GM19395 (cell line): ENCODE measurements at regions not wholly inside any gene's neighbourhood (a gene's known extent, or its start where the extent isn't known, plus 50 kb on each side); places are given as distances from the start of the nearest gene placed in this dataset.

Experiments used
- ATAC-seq: cut with Tn5 transposase; IDR thresholded peaks from one replicate; pipeline ENCODE4 v1.9.1; 2021; ENCODE audit warnings: mild to moderate bottlenecking, moderate library complexity; ENCODE audit not compliant: unreplicated experiment

DNA sequence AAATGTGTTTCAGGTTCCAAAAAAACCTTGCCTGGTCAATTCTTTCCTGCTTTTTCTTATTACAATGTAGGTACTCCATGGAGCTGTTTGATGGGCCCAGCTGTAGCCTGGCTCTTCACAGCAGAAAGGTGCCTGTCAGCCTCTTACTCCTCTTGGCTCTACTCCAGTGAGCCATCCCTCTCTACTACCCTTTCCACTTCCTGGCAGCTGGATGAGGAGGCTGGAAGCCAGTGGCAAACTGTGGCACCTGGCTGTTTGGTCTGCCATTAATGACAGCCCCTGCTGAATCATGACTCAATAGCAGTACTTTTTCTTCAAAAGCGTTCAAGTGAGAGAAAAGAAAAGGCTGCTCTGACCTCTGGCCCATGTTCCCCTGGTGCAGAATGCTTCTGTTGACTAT lies 618.1 kb downstream of the PYDC2 start:
- ATAC-seq, result no peak

DNA sequence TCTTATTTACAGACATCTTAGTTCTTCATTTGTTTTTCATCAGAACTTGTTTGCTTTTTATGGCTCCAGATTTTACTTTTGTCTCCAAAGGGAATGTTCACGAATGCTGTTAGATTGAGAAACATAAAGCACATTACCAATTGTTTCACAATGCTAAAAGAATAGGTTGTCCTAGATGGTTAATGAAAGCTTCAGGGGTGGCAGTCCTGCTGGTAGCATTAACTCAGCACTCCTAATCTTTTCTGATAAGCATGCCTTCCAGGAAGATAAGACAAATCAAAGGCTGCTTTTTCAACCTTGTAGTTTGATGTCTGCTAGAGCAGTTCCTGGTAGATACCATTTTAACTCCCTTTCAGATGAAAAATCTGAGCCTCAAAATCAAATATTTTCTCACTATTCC lies 619.4 kb downstream of the PYDC2 start:
- ATAC-seq, result no peak

DNA sequence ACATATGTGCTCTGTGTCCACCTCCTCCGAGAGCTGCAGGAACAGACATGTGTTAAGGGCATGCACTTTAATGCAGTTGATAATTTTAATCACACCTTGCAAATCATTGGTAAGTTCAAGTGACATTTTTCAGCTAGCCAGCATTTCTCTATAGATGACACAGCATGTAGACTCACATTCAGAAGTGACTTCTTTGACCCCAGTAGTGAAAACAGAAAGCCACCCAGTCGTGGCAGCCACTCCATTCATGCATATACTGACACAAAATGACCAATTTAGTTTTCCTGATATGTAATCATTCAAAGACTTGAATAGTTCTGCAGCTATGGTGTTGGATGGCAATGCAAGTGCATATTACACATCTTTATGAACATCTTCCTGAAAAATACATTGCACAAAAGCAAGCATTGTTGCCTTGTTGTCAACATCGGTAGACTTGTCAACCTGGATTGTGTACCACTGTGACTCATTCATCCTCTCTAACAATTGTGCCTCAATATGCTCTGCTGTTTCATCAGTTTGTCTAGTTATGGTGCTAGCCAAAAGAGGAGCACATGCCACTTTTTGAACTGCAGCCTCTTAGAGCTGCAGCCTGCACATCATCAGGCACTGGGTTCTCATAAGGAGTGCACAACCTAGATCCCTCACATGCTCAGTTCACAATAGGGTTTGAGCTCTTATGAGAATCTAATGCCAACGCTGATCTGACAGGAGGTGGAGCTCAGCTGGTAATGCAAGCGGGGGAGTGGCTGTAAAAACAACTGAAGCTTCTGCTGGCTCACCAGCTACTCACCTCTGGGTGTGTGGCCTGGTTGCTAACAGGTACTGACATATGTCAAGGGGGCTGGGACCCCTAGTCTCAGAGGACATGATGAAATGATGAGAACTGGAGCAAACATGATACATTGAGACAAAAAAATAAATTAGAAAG lies 622.0 kb downstream of the PYDC2 start:
- ATAC-seq, result peak; percentile 96
